ENCODE measurements at regions not wholly inside any gene's neighbourhood (a gene's known extent, or its start where the extent isn't known, plus 50 kb on each side); places are given as distances from the start of the nearest gene placed in this dataset.
A peak's percentile ranks its signal among the peaks of the same experiment; 100 is the strongest.
"Not testable (repeated sequence)": the region's sequence is repeated elsewhere in the genome, so short reads cannot be mapped to it uniquely, and the experiment has no call there.

GRCh38 chrX:131893857-131894256, 129.2 kb upstream of the STK26 start:
- DNase-seq (ENCODE audit: low read depth), result not testable (repeated sequence)

- DNase-seq (ENCODE audit: low read depth), result peak; percentile 16
Observed at GRCh38 chrX:131894995-131895394, 128.1 kb upstream of the STK26 start.

GRCh38 chrX:131895807-131896206, 127.3 kb upstream of the STK26 start:
- DNase-seq (ENCODE audit: low read depth), result no peak

GRCh38 chrX:131901546-131901945, 121.6 kb upstream of the STK26 start:
- DNase-seq (ENCODE audit: low read depth), result no peak

GRCh38 chrX:131907488-131908314, 115.4 kb upstream of the STK26 start:
- DNase-seq (ENCODE audit: low read depth), result no peak

GRCh38 chrX:131910586-131910985, 112.5 kb upstream of the STK26 start:
- DNase-seq (ENCODE audit: low read depth), result no peak

GRCh38 chrX:131915488-131915887, 107.6 kb upstream of the STK26 start:
- DNase-seq (ENCODE audit: low read depth), result no peak

- no peak for DNase-seq (ENCODE audit: low read depth)
Observed at GRCh38 chrX:131917588-131917987, 105.5 kb upstream of the STK26 start.

GRCh38 chrX:131918839-131919238, 104.3 kb upstream of the STK26 start:
- no peak for DNase-seq (ENCODE audit: low read depth)

- no peak for DNase-seq (ENCODE audit: low read depth)
Observed at GRCh38 chrX:131923614-131924250, 99.4 kb upstream of the STK26 start.

- DNase-seq (ENCODE audit: low read depth), result no peak
Observed at GRCh38 chrX:131938749-131939148, 84.4 kb upstream of the STK26 start.

GRCh38 chrX:131942034-131942433, 81.1 kb upstream of the STK26 start:
- no peak for DNase-seq (ENCODE audit: low read depth)

- DNase-seq (ENCODE audit: low read depth), result no peak
Observed at GRCh38 chrX:131944936-131945902, 77.9 kb upstream of the STK26 start.

- DNase-seq (ENCODE audit: low read depth), result no peak
Observed at GRCh38 chrX:131951166-131951565, 71.9 kb upstream of the STK26 start.

- no peak for DNase-seq (ENCODE audit: low read depth)
Observed at GRCh38 chrX:131955099-131955777, 67.9 kb upstream of the STK26 start.

- no peak for DNase-seq (ENCODE audit: low read depth)
Observed at GRCh38 chrX:131958724-131959123, 64.4 kb upstream of the STK26 start.

GRCh38 chrX:131970347-131970746, 52.8 kb upstream of the STK26 start:
- no peak for DNase-seq (ENCODE audit: low read depth)
